Astrocyte of the spinal cord (primary cell): ENCODE measurements at regions not wholly inside any gene's neighbourhood (a gene's known extent, or its start where the extent isn't known, plus 50 kb on each side); places are given as distances from the start of the nearest gene placed in this dataset.

Experiments used
- DNase-seq: peaks from one replicate; pipeline ENCODE4 v3.0.0; 2011; ENCODE audit warnings: low read depth, low spot score
- H3K4me3 ChIP-seq: 2 replicates; pipeline ENCODE4 v1.5.1; 2011; ENCODE audit warnings: low read depth, mild to moderate bottlenecking, low read length, moderate library complexity
- CTCF ChIP-seq: IDR thresholded peaks from 2 replicates; pipeline ENCODE4 v1.5.1; 2012; ENCODE audit warnings: low read depth, mild to moderate bottlenecking, low read length, inconsistent platforms
- in situ Hi-C: cut with HindIII; loops from 2 replicates; pipeline ENCODE4 v1.10.0; 2017; ENCODE audit warnings: low sequenced_read_pairs

- DNase-seq = no peak
- no peak for TF ChIP-seq CTCF
- no peak overlapping the region for H3K4me3 ChIP-seq
- in situ Hi-C loops = no loop called here
Observed at GRCh38 chr11:115587718-115588342, 83.6 kb upstream of the CADM1 start.

- H3K4me3 ChIP-seq = no peak overlapping the region
- TF ChIP-seq CTCF = no peak
- DNase-seq = no peak
- in situ Hi-C loops = no loop called here
Observed at GRCh38 chr11:115585361-115586024, 81.3 kb upstream of the CADM1 start.

GRCh38 chr11:115581871-115582639, 77.8 kb upstream of the CADM1 start:
- in situ Hi-C loops = no loop called here
- peak; percentile 6 for DNase-seq
- H3K4me3 ChIP-seq = no peak overlapping the region
- TF ChIP-seq CTCF = no peak

GRCh38 chr11:115580927-115581680, 76.9 kb upstream of the CADM1 start:
- no peak for DNase-seq
- in situ Hi-C loops = no loop called here
- H3K4me3 ChIP-seq = no peak overlapping the region
- TF ChIP-seq CTCF = no peak

GRCh38 chr11:115580416-115580815, 76.2 kb upstream of the CADM1 start:
- TF ChIP-seq CTCF = no peak
- in situ Hi-C loops = no loop called here
- no peak overlapping the region for H3K4me3 ChIP-seq
- DNase-seq = no peak

- TF ChIP-seq CTCF = no peak
- in situ Hi-C loops = no loop called here
- no peak for DNase-seq
- no peak overlapping the region for H3K4me3 ChIP-seq
Observed at GRCh38 chr11:115579181-115579825, 75.1 kb upstream of the CADM1 start.
